A172 (cell line): ENCODE measurements at regions not wholly inside any gene's neighbourhood (a gene's known extent, or its start where the extent isn't known, plus 50 kb on each side); places are given as distances from the start of the nearest gene placed in this dataset.
A peak's percentile ranks its signal among the peaks of the same experiment; 100 is the strongest.

Experiments used
- DNase-seq: peaks from one replicate; pipeline ENCODE4 v3.0.0-alpha.2; 2015; ENCODE audit warnings: low spot score

GRCh38 chr9:26567976-26568375 lies 324.6 kb downstream of the CAAP1 start:
- DNase-seq, result no peak

- DNase-seq, result no peak
Observed at GRCh38 chr9:26566141-26566540, 326.5 kb downstream of the CAAP1 start.

- no peak for DNase-seq
Observed at GRCh38 chr9:26565118-26565517, 327.5 kb downstream of the CAAP1 start.

- DNase-seq, result no peak
Observed at GRCh38 chr9:26562338-26562737, 330.3 kb downstream of the CAAP1 start.

- DNase-seq, result no peak
Observed at GRCh38 chr9:26561928-26562327, 330.7 kb downstream of the CAAP1 start.

- DNase-seq, result no peak
Observed at GRCh38 chr9:26559506-26559905, 333.1 kb downstream of the CAAP1 start.

GRCh38 chr9:26551971-26552370 lies 340.6 kb downstream of the CAAP1 start:
- no peak for DNase-seq

GRCh38 chr9:26551451-26551850 lies 341.2 kb downstream of the CAAP1 start:
- no peak for DNase-seq

GRCh38 chr9:26548781-26549290 lies 343.8 kb downstream of the CAAP1 start:
- DNase-seq, result no peak

- DNase-seq, result no peak
Observed at GRCh38 chr9:26539867-26540493, 352.6 kb downstream of the CAAP1 start.

GRCh38 chr9:26537211-26537610 lies 355.4 kb downstream of the CAAP1 start:
- no peak for DNase-seq

- DNase-seq, result no peak
Observed at GRCh38 chr9:26535151-26535550, 357.5 kb downstream of the CAAP1 start.

- no peak for DNase-seq
Observed at GRCh38 chr9:26530841-26531240, 361.8 kb downstream of the CAAP1 start.

- no peak for DNase-seq
Observed at GRCh38 chr9:26527931-26528330, 364.7 kb downstream of the CAAP1 start.

GRCh38 chr9:26524267-26524666 lies 368.3 kb downstream of the CAAP1 start:
- peak; percentile 56 for DNase-seq

- DNase-seq, result no peak
Observed at GRCh38 chr9:26523577-26523976, 369.0 kb downstream of the CAAP1 start.

- no peak for DNase-seq
Observed at GRCh38 chr9:26520141-26520540, 372.5 kb downstream of the CAAP1 start.

- no peak for DNase-seq
Observed at GRCh38 chr9:26516773-26517343, 375.7 kb downstream of the CAAP1 start.

GRCh38 chr9:26513730-26514129 lies 378.9 kb downstream of the CAAP1 start:
- DNase-seq, result no peak

- no peak for DNase-seq
Observed at GRCh38 chr9:26510137-26510536, 382.5 kb downstream of the CAAP1 start.

GRCh38 chr9:26508897-26509296 lies 383.7 kb downstream of the CAAP1 start:
- DNase-seq, result no peak

GRCh38 chr9:26504057-26504456 lies 388.5 kb downstream of the CAAP1 start:
- DNase-seq, result no peak

- DNase-seq, result no peak
Observed at GRCh38 chr9:26502311-26502710, 390.3 kb downstream of the CAAP1 start.

- DNase-seq, result no peak
Observed at GRCh38 chr9:26500471-26500870, 392.1 kb downstream of the CAAP1 start.
